MM.1S (cell line): ENCODE measurements at regions not wholly inside any gene's neighbourhood (a gene's known extent, or its start where the extent isn't known, plus 50 kb on each side); places are given as distances from the start of the nearest gene placed in this dataset.

ENCODE experiments used
- DNase-seq: peaks from one replicate; pipeline ENCODE4 v3.0.0-alpha.2; 2015
- H2AFZ ChIP-seq: fragments of 300-600 bp; sonication (generic); 2 replicates; pipeline ENCODE4 v1.6.0; 2016; ENCODE audit warnings: antibody characterized with exemption, low read length
- H3F3A ChIP-seq: fragments of 300-600 bp; sonication (generic); 2 replicates; pipeline ENCODE4 v1.6.1; 2016; ENCODE audit warnings: mild to moderate bottlenecking, antibody characterized with exemption, low read length, moderate library complexity, mixed read lengths; ENCODE audit not compliant: insufficient read depth
- H3K27ac ChIP-seq: fragments of 300-600 bp; sonication (generic); 2 replicates; pipeline ENCODE4 v1.5.1; 2016; ENCODE audit warnings: mild to moderate bottlenecking, low read length
- H3K27me3 ChIP-seq: fragments of 300-600 bp; sonication (generic); replicated peaks from 2 replicates; pipeline ENCODE4 v1.6.0; 2016; ENCODE audit warnings: low read length; ENCODE audit not compliant: insufficient read depth
- H3K36me3 ChIP-seq: fragments of 300-600 bp; sonication (generic); replicated peaks from 2 replicates; pipeline ENCODE4 v1.6.1; 2016; ENCODE audit warnings: mild to moderate bottlenecking, low read length, mixed read lengths; ENCODE audit not compliant: insufficient read depth
- H3K4me1 ChIP-seq: fragments of 300-600 bp; sonication (generic); 2 replicates; pipeline ENCODE4 v1.6.1; 2016; ENCODE audit warnings: low read length, mixed read lengths
- H3K4me2 ChIP-seq: fragments of 300-600 bp; sonication (generic); 2 replicates; pipeline ENCODE4 v1.6.0; 2016; ENCODE audit warnings: low read depth, low read length
- H3K4me3 ChIP-seq: fragments of 300-600 bp; sonication (generic); 2 replicates; pipeline ENCODE4 v1.5.1; 2016; ENCODE audit warnings: low read length, mixed read lengths
- H3K79me2 ChIP-seq: fragments of 300-600 bp; sonication (generic); 2 replicates; pipeline ENCODE4 v1.6.1; 2016; ENCODE audit warnings: mixed run types, low read length, mixed read lengths
- H3K9ac ChIP-seq: fragments of 300-600 bp; sonication (generic); 2 replicates; pipeline ENCODE4 v1.6.1; 2016; ENCODE audit warnings: low read length, mixed read lengths
- H3K9me2 ChIP-seq: fragments of 300-600 bp; sonication (generic); replicated peaks from 2 replicates; pipeline ENCODE4 v1.6.1; 2016; ENCODE audit warnings: mild to moderate bottlenecking, low read length, mixed read lengths; ENCODE audit not compliant: insufficient read depth
- H3K9me3 ChIP-seq: fragments of 300-600 bp; sonication (generic); replicated peaks from 2 replicates; pipeline ENCODE4 v1.6.1; 2016; ENCODE audit warnings: mild to moderate bottlenecking, low read length, mixed read lengths; ENCODE audit not compliant: insufficient read depth
- H4K20me1 ChIP-seq: fragments of 300-600 bp; sonication (generic); 2 replicates; pipeline ENCODE4 v1.6.1; 2016; ENCODE audit warnings: mild to moderate bottlenecking, low read length, moderate library complexity, mixed read lengths; ENCODE audit not compliant: insufficient read depth
- EZH2 ChIP-seq: fragments of 300-600 bp; sonication (generic); optimal IDR thresholded peaks from 2 replicates; pipeline ENCODE3; 2017; ENCODE audit warnings: low read depth, mild to moderate bottlenecking, antibody characterized with exemption, low read length, mixed read lengths
- EZH2phosphoT487 ChIP-seq: fragments of 300-600 bp; sonication (generic); IDR thresholded peaks from 2 replicates; pipeline ENCODE4 v1.6.1; 2018; ENCODE audit warnings: antibody characterized with exemption, low read length
- TF ChIP-seq, protein P1 (sequence below): fragments of 300-600 bp; sonication (generic); IDR thresholded peaks from 2 replicates; pipeline ENCODE4 v1.5.1; 2016; ENCODE audit warnings: antibody characterized with exemption, low read length, mixed read lengths

DNA sequence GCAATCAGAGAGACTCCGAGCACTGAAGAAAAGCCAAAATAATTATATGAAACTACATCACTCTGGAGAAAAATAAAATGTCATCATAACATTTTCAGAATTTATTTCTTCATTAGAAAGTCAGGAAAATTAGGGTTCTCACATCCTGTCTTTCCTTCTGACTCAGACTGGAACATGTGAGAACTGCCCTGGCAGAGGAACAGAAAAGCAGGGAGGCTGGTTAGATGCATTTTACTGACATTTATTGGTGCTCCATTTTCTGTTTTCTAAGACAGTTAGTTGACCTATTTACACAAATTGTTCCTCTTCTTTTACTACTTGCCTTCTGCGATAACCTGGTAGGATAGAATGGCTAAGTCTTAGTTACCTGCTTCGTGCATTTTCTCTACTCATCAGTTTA is 58.6 kb upstream of the ANK3 start:
- Histone ChIP-seq H3K4me1 (no peaks in the 10 kb centered on the region), H3K9ac (no peak overlapping the region), H3K27ac (no peak overlapping the region), H3K9me3 (no peaks in the 10 kb centered on the region), H2AFZ (no peak overlapping the region), H3K4me2 (no peak overlapping the region), H3K36me3 (no peaks in the 10 kb centered on the region), H3K27me3 (no peaks in the 10 kb centered on the region), H3F3A (no peaks in the 10 kb centered on the region), H4K20me1 (no peaks in the 10 kb centered on the region), H3K79me2 (no peaks in the 10 kb centered on the region), H3K9me2 (no peaks in the 10 kb centered on the region), H3K4me3 (no peak overlapping the region)
- DNase-seq, result no peak
- TF ChIP-seq, protein P1, sequence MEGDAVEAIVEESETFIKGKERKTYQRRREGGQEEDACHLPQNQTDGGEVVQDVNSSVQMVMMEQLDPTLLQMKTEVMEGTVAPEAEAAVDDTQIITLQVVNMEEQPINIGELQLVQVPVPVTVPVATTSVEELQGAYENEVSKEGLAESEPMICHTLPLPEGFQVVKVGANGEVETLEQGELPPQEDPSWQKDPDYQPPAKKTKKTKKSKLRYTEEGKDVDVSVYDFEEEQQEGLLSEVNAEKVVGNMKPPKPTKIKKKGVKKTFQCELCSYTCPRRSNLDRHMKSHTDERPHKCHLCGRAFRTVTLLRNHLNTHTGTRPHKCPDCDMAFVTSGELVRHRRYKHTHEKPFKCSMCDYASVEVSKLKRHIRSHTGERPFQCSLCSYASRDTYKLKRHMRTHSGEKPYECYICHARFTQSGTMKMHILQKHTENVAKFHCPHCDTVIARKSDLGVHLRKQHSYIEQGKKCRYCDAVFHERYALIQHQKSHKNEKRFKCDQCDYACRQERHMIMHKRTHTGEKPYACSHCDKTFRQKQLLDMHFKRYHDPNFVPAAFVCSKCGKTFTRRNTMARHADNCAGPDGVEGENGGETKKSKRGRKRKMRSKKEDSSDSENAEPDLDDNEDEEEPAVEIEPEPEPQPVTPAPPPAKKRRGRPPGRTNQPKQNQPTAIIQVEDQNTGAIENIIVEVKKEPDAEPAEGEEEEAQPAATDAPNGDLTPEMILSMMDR, result no peak
- no peak for TF ChIP-seq EZH2
- TF ChIP-seq EZH2phosphoT487, result no peak

- Histone ChIP-seq H3K79me2 (no peaks in the 10 kb centered on the region), H3K27me3 (no peaks in the 10 kb centered on the region), H3K36me3 (no peaks in the 10 kb centered on the region), H3K9ac (no peak overlapping the region), H2AFZ (no peak overlapping the region), H3K4me2 (no peak overlapping the region), H3K4me3 (no peak overlapping the region), H3K4me1 (no peaks in the 10 kb centered on the region), H3K9me2 (no peaks in the 10 kb centered on the region), H3F3A (no peaks in the 10 kb centered on the region), H4K20me1 (no peaks in the 10 kb centered on the region), H3K9me3 (no peaks in the 10 kb centered on the region), H3K27ac (no peak overlapping the region)
- no peak for DNase-seq
- no peak for TF ChIP-seq EZH2
- TF ChIP-seq EZH2phosphoT487, result no peak
- TF ChIP-seq, protein P1, result no peak
These were observed 57.2 kb upstream of the ANK3 start for GRCh38 chr10:60446851-60447250.

GRCh38 chr10:60446070-60446833 is 56.6 kb upstream of the ANK3 start:
- no peaks in the 10 kb centered on the region for H3F3A ChIP-seq
- no peak overlapping the region for H3K4me2 ChIP-seq
- no peaks in the 10 kb centered on the region for H3K4me1 ChIP-seq
- H3K27me3 ChIP-seq, result no peaks in the 10 kb centered on the region
- no peak overlapping the region for H3K9ac ChIP-seq
- H3K9me3 ChIP-seq, result no peaks in the 10 kb centered on the region
- no peak for TF ChIP-seq EZH2
- TF ChIP-seq, protein P1, result no peak
- no peak for TF ChIP-seq EZH2phosphoT487
- H3K9me2 ChIP-seq, result no peaks in the 10 kb centered on the region
- H3K79me2 ChIP-seq, result no peaks in the 10 kb centered on the region
- no peak overlapping the region for H2AFZ ChIP-seq
- no peaks in the 10 kb centered on the region for H4K20me1 ChIP-seq
- no peak overlapping the region for H3K27ac ChIP-seq
- no peaks in the 10 kb centered on the region for H3K36me3 ChIP-seq
- no peak overlapping the region for H3K4me3 ChIP-seq
- no peak for DNase-seq
